ENCODE measurements at regions not wholly inside any gene's neighbourhood (a gene's known extent, or its start where the extent isn't known, plus 50 kb on each side); places are given as distances from the start of the nearest gene placed in this dataset.

- H2AFZ ChIP-seq (ENCODE audit: low read length), result no peak overlapping the region
- no peaks in the 10 kb centered on the region for H3K9me3 ChIP-seq (ENCODE audit: insufficient read depth, low read depth, low read length)
- no peaks in the 10 kb centered on the region for H4K20me1 ChIP-seq (ENCODE audit: insufficient read depth, low read length, poor library complexity, severe bottlenecking)
- H3K9ac ChIP-seq (ENCODE audit: low read depth, low read length, poor library complexity, severe bottlenecking), result no peak overlapping the region
- TF ChIP-seq CTCF (conservative IDR thresholded peaks at IDR 0.05; ENCODE audit: low read length) (no peak), EZH2phosphoT487 (IDR thresholded peaks at IDR 0.05; ENCODE audit: borderline replicate concordance) (no peak)
- H3F3A ChIP-seq (ENCODE audit: low read depth), result no peaks in the 10 kb centered on the region
- H3K36me3 ChIP-seq (ENCODE audit: insufficient read depth, low read length), result no peaks in the 10 kb centered on the region
- H3K4me3 ChIP-seq (ENCODE audit: low read length, poor library complexity, severe bottlenecking), result no peak overlapping the region
- H3K9me2 ChIP-seq (replicated peaks; ENCODE audit: low read depth, low read length), result no peaks in the 10 kb centered on the region
- no peaks in the 10 kb centered on the region for H3K27me3 ChIP-seq (ENCODE audit: insufficient read depth, low read length, poor library complexity, severe bottlenecking)
- H3K4me1 ChIP-seq (ENCODE audit: insufficient read depth, low read length, poor library complexity, severe bottlenecking), result no peaks in the 10 kb centered on the region
- no peaks in the 10 kb centered on the region for H3K79me2 ChIP-seq (ENCODE audit: insufficient read depth, low read length)
- no peak overlapping the region for H3K4me2 ChIP-seq (ENCODE audit: low read depth, low read length, poor library complexity, severe bottlenecking)
Measured at GRCh38 chr21:27495836-27496235, 528.9 kb upstream of the ADAMTS5 start.

- no peak overlapping the region for H2AFZ ChIP-seq (ENCODE audit: low read length)
Measured at GRCh38 chr21:27493542-27493941, 526.7 kb upstream of the ADAMTS5 start.

GRCh38 chr21:27487676-27488075 lies 520.8 kb upstream of the ADAMTS5 start:
- no peaks in the 10 kb centered on the region for H3K9me2 ChIP-seq (replicated peaks; ENCODE audit: low read depth, low read length)
- H3K9me3 ChIP-seq (ENCODE audit: insufficient read depth, low read depth, low read length), result no peaks in the 10 kb centered on the region
- no peaks in the 10 kb centered on the region for H3K36me3 ChIP-seq (ENCODE audit: insufficient read depth, low read length)
- no peak overlapping the region for H2AFZ ChIP-seq (ENCODE audit: low read length)
- H3K9ac ChIP-seq (ENCODE audit: low read depth, low read length, poor library complexity, severe bottlenecking), result no peak overlapping the region
- H3F3A ChIP-seq (ENCODE audit: low read depth), result no peaks in the 10 kb centered on the region
- no peak overlapping the region for H3K4me3 ChIP-seq (ENCODE audit: low read length, poor library complexity, severe bottlenecking)
- no peaks in the 10 kb centered on the region for H3K79me2 ChIP-seq (ENCODE audit: insufficient read depth, low read length)
- no peak for TF ChIP-seq CTCF (conservative IDR thresholded peaks at IDR 0.05; ENCODE audit: low read length)
- no peak for TF ChIP-seq EZH2phosphoT487 (IDR thresholded peaks at IDR 0.05; ENCODE audit: borderline replicate concordance)
- no peaks in the 10 kb centered on the region for H3K27me3 ChIP-seq (ENCODE audit: insufficient read depth, low read length, poor library complexity, severe bottlenecking)
- H3K4me1 ChIP-seq (ENCODE audit: insufficient read depth, low read length, poor library complexity, severe bottlenecking), result no peaks in the 10 kb centered on the region
- no peak overlapping the region for H3K4me2 ChIP-seq (ENCODE audit: low read depth, low read length, poor library complexity, severe bottlenecking)
- no peaks in the 10 kb centered on the region for H4K20me1 ChIP-seq (ENCODE audit: insufficient read depth, low read length, poor library complexity, severe bottlenecking)

More at GRCh38 chr21:27493542-27493941, 526.7 kb upstream of the ADAMTS5 start:
- TF ChIP-seq EZH2phosphoT487 (IDR thresholded peaks at IDR 0.05; ENCODE audit: borderline replicate concordance) (no peak), CTCF (conservative IDR thresholded peaks at IDR 0.05; ENCODE audit: low read length) (no peak)
- H3K9ac ChIP-seq (ENCODE audit: low read depth, low read length, poor library complexity, severe bottlenecking), result no peak overlapping the region
- H3K9me3 ChIP-seq (ENCODE audit: insufficient read depth, low read depth, low read length), result no peaks in the 10 kb centered on the region
- H3K4me3 ChIP-seq (ENCODE audit: low read length, poor library complexity, severe bottlenecking), result no peak overlapping the region
- H3K27me3 ChIP-seq (ENCODE audit: insufficient read depth, low read length, poor library complexity, severe bottlenecking), result no peaks in the 10 kb centered on the region
- no peaks in the 10 kb centered on the region for H3K79me2 ChIP-seq (ENCODE audit: insufficient read depth, low read length)
- H3K4me1 ChIP-seq (ENCODE audit: insufficient read depth, low read length, poor library complexity, severe bottlenecking), result no peaks in the 10 kb centered on the region
- no peaks in the 10 kb centered on the region for H3K9me2 ChIP-seq (replicated peaks; ENCODE audit: low read depth, low read length)
- H3K4me2 ChIP-seq (ENCODE audit: low read depth, low read length, poor library complexity, severe bottlenecking), result no peak overlapping the region
- H3F3A ChIP-seq (ENCODE audit: low read depth), result no peaks in the 10 kb centered on the region
- no peaks in the 10 kb centered on the region for H3K36me3 ChIP-seq (ENCODE audit: insufficient read depth, low read length)
- no peaks in the 10 kb centered on the region for H4K20me1 ChIP-seq (ENCODE audit: insufficient read depth, low read length, poor library complexity, severe bottlenecking)

Measured in Loucy (cell line).